CMK (cell line): ENCODE measurements at regions not wholly inside any gene's neighbourhood (a gene's known extent, or its start where the extent isn't known, plus 50 kb on each side); places are given as distances from the start of the nearest gene placed in this dataset.
A peak's percentile ranks its signal among the peaks of the same experiment; 100 is the strongest.
"Not testable (repeated sequence)": the region's sequence is repeated elsewhere in the genome, so short reads cannot be mapped to it uniquely, and the experiment has no call there.

ENCODE experiments used
- DNase-seq: peaks from one replicate; pipeline ENCODE4 v3.0.0-alpha.2; 2010; ENCODE audit warnings: low read depth

DNA sequence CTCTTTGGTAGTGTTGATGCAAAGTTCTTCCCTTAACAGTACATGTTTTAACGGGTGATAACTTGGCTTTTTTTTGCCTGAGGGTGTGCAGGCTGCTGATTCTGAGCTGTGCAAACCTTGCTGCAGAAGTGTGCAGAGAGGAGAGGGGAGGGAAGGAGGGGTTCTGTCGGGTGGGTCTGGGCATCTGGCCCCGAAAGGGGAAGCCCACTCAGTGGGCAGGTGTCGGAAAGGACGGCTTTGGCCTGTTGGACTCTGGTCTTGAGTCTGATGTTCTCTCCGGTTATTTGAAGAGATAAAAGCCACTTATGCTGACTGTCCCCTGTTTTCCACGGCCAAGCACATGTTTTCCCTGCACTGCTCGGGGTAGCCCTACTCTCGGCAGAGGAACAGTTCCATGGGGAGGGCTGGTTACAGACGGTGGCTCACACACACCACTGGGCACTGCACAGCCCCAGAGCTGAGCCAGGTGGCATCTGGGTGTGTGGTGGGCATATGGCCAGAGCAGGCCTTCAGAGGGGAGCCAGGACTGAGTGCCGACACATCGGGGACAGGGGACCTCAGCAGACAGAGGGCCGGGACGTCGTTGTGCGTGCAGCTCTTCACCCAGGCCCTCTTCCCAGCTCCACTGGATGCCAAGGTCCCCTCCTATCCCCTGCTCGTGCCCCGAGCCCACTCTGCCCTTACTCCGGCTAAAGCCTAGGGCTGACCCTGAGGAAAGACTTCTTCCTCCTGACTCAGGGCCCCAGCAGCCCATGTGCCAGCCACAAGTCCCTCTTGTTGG, 93.2 kb downstream of the TEX29 start:
- DNase-seq, result no peak

DNA sequence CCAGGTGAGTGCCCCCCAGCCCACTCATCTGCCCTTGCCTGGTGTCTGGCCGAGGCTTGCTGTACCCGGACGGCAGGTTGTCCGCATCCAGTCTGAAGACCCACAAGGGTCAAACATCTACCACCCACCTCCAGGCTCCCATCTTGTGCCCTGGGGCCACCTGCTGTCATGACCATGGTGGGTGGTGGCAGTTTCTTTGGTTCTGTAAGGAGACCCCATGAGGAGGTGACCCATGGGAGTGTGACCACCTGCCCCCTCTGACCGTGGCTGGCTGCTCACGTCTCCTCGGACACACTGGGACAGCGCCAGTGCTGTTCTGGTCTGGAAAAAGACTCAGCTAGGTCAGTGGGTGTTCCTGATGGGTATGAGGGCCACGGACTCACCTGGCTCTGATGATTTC, 93.9 kb downstream of the TEX29 start:
- DNase-seq, result no peak

DNA sequence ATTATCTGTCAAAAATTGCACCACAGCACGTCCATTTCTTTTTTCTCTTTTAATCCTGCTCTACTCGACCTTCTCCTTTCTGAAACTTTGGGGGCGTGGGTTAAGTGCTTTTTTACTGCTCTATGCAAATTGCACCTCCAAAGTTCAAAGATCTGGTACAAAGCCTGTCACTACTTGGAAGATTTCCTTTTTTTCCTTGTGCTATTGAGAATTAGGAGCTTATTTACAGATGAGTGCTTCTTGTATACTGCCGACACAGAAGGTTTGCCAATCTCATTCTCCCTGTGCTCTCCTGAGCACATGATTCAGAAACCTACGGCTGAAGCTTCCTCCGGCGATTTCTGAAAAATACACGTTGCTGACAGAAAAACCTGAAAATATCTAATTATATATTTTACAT, 94.8 kb downstream of the TEX29 start:
- no peak for DNase-seq

DNA sequence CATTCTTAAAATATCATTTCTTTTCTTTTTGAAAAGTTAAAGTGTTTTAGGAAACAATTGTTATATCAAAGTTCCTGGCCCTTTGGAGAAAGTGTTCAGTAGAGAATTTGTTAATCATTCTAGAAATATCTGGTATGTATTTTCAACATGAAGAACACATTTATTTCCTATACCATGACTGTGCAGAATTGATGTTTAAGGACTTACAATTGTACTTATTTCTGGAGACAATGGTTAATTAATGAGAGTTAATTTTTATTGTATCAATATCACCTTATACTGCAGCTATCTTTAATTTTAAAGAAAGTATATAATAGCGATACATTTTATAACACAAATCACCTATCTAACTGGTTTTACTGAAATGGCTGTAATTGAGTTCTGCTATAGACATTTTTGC, 95.3 kb downstream of the TEX29 start:
- DNase-seq, result no peak

DNA sequence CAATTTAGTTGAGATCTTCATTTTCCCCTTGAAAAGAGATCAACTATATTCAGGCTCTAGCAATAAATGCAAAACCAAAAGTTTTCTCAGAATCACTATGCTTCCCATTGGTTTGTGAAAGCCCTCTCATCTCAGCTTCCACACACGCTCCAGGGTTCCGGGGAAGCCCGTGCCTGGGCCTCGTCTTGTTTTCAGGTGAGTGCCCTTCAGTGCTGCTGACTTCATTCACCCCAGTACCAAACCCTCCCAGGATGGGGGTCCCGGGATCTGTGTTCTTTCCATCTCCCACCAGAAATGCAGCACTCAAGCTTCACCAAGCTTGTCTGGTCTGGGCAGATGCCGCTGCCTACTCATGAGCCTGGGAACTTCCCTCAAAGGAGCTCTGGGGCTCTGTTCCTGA, 97.7 kb downstream of the TEX29 start:
- no peak for DNase-seq

DNA sequence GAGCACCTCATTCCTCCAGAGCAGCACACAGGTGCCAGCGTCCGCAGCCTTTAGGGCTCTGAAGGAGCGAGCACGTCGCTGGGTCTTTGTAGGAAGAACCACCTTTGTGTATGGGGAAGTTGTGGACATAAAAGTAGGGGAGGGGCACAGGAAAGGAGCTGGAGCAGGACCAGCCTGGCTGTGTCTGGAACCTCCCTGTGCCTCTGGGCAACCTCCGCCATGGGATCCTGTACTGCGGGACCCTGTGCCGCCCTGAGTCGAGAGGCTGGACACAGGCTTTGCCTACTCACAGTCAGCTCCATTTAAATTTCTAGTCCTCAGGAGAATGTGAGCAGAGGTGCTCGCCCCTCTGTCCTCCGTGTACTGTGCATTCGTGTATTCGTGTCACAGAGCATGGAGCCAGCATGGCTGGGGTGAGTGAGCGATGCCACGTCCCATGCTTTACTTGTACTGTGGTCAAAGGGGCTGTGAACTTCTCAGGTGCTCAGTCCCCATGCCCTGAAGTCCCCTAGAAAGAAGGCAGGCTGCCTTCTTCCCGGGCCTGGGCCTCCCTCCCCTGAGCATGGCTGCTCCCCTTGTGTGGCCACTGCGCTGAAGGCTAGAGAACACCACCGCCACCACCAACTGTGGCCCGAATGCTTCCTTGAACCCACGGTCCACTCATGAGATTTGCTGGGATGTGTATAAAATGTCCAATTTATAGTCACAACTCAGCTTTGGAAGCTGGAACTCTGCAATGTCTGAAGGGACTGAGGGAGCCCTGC, 99.9 kb downstream of the TEX29 start:
- DNase-seq, result no peak

DNA sequence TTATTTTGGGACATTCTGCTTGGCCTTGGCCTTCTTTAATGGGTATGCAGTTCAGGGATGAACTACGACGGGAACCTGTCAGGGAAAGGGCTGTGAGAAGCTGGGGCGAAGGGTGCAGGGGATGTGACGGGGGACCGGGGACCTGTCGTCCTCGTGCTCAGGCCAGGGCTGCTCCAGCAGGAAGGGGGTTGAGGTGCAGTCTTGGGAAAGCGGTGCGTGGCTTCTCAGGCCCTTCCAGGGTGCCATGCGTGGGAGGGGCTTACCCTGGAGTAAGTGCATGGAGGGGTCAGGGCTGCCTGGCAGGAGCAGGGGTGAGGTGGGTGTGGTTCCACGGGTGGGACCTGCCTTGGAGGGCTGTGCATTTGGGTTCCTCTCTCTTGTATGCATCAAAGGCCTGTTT, 100.8 kb downstream of the TEX29 start:
- DNase-seq, result no peak

DNA sequence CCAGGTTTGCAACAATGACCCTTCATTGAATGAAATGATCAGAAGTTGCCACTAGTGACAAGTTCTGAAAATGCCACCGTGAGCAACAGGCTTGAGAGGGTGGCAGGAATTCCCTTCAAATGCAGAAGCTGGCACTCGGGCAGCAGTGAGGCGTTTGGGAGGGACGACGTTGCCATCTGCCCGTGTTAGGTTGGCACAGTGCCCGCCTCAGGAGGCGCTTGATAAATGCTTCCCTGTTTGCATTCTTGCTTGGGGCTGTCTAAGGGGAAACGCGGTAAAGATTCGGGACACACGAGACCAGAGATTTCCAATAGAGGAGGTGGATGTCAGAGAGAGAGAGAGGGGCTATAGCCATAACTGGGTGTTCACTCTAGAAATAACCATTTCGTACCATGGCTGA, 101.9 kb downstream of the TEX29 start:
- DNase-seq, result no peak

DNA sequence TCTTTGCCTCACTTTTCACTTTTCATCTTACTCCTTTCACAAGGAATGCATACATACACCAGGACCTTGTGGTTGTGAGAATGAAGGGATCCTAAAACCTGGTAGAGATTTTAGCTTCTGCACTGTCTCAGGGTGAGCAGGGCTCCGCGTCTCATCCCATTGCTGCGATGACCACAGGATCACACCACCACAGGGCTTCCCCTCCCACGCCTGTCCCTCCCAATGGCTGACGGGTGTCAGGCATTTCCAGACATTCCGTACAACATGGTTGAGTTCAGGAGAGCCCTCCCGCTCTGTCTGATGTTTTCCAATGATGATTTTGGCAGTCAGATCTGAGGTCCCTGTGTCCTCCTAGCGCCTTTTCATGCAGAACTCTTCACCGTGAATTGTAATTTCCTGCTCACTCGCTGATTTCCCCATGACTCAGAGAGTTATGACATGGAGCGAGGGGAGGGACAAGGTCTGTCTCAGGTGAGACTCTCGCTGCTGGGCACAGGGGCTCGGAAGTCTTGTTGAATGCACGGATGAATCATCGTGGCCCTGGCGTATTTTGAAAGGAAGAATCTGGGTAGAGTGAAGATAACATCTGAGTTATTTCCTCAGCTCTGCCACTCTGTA, 102.8 kb downstream of the TEX29 start:
- DNase-seq, result no peak

DNA sequence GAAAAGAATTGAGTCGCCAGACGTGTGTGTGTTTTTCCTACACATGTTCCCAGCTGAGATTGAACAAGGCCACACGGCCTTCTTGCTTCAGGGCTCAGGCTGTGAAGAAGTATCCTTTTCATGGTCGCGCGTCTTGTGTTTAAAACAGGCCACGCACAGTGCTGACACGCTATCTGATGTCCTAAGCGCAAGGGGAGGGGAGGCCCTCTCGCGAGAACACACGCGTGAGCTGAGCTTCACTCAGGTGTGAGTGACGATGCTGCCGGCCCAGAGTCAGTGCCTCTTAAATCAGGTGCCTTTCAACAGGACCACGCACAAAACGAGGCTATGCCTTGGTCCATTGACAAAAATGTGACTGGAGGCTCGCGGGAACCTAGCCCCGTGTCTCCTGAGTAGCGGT, 103.7 kb downstream of the TEX29 start:
- DNase-seq, result no peak

DNA sequence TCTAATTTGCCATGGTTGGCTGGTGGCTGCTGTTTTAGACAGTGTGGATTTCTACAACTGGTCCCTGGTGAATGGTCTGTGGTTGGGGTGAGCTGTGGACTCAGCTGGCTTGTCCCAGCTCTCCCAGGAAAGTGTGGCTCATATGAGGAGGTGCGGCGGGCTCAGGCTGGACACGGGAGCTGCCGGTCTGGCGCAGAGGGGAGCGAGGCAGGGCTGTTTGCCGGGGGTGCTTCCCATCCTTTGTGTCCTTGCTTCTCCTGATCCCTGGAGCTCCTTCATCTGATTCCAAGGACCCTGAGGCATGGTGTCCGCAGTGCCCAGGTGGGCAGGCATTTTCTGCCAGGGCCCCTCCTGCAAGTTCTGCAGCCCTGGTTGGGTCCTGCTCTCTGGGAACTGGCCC, 104.9 kb downstream of the TEX29 start:
- no peak for DNase-seq

DNA sequence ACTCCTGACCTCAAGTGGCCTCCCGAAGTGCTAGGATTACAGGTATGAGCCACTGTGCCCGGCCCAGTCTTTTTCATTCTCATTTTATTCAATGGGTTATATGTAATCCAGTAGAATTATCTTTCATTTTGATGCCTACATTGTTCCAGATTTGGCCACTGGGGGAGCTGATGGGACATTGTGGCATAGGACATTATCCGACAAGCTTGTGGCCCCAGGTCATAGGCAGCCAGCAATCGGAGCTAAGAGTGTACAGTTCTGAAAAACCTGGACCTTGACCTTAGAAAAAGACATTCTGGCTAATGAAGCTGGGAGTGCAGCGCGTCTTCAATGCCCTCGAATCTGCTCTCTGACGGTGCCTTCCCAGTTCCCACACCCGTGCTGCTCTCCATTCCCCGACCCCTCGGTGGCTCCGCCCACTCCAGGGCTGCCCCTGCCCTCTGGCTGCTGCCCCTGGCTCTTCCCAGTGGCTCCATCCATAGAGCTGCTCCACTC, 108.7 kb downstream of the TEX29 start:
- DNase-seq, result peak; percentile 5

DNA sequence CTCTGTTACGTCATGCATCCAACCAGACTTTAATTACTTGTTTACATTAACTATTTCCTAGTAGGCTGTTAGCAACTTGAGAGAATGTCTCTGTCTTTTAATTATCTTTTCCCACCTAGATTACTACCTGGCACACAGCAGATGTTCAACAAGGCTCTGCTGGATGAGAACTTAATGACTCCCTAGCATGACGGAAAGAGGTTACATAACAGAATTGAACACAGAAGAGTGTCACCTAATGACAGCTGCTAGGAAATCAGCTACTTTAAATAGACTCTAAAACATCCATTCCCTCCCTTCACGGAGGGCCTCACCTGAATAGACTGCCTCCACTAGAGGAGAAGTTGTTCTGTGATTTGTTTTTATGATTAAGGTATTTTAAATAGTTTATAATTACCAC, 110.8 kb downstream of the TEX29 start:
- DNase-seq, result no peak

DNA sequence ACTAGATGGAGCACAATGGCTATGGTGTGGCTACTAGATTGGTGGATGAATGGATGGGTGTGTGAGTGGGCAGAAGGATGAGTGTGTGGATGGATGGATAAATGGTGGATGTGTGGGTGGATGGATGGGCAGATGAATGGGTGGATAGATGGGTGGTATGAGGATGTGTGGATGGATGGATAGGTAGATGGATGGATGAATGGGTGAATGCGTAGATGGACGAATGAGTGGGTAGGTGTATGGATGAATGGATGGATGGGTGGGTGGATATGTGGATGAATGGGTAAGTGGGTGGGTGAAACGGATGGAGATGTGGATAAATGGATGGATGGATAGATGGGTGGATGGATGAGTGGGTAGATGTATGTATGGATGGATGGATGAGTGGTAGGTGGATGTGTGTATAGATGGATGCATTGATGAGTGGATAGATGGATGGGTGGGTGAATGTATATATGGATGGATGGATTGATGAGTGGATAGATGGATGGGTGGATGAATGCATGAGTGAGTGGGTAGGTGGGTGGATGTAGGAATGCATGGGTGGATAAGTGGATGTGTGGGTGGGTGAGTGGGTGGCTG, 114.2 kb downstream of the TEX29 start:
- no peak for DNase-seq

DNA sequence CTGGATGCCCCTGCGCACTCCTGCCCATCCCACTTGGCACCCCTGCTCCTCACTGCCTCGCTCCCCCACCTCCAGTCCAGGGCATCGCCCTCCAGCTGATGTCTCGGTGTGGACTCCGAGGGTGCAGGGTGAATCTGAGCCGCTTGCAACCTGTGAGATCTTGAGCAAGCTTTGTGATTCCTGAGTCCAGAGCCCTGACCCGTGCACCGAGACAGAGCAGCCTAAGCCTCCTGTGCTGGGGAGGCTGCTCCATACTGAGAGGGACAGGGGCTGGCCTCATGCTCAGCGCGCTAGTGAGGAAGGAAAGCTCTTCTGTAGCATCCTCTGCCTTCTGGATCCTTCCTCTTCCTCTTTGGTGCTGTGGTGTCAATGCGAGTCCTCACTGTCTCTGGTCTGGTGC, 116.0 kb downstream of the TEX29 start:
- no peak for DNase-seq

DNA sequence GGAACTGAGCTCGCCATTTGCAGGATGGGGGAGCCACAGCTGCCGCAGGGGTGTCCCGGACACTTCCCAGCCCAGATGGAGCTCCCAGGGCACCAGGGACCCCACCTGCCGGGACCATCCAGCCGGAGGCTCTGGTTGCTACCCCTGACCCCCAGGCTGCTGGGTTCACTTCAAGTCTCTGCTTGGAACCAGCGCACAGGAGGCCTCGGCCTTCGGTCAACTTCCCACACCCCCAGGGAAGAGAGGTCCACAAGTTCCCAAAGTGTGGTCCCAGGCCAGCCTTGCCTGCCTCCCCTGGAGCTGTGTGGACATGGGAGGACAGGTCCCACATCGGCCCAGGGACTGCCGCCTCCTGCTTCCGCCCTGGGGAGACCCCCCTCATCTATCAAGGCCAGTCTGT, 117.0 kb downstream of the TEX29 start:
- DNase-seq, result no peak

DNA sequence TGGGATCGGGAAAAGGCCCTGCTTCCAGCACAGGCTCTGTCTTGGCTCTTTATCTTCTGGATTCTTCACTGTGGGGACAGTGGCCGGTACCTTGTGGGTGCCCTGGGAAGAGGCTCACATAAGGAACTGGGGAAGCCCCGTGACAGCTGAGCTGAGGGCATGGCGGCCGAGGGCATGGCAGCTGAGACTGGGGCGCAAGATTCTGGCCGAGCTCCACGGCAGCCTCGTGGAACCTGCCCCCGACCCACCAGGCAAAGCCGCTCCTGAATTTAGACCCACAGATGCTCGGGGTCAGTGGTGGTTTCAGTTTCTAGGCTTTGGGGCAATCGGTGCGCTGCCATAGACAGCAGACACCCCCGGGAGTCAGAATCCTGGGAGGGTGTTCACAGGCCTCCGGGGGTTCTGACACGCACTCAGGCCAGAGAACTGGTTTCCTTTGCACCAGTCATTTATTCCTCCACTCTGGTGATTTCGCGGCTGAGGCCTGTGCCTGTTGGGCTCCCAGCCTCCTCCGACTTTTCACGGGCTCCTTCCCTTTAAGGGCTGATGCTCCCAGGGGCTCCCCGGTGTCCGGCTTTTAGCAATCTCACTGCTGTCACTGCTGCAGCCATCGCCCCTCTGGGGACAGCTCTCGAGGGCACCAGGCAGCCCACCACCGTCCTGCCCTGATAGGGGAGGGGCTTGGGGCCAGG, 117.6 kb downstream of the TEX29 start:
- DNase-seq, result no peak

DNA sequence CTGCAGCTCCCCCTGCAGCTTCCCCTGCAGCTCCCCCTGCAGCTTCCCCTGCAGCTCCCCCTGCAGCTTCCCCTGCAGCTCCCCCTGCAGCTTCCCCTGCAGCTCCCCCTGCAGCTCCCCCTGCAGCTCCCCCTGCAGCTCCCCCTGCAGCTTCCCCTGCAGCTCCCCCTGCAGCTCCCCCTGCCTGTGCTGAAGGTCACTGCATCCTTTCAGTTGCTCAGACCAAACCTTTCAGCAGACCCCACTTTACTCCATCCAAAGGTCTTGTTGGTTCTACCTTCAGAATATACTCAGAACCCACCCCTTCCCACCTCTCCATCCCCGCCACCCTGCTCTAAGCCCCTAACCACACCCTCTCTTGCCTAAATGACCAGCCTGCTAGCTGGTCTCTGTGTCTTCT, 120.0 kb downstream of the TEX29 start:
- not testable (repeated sequence) for DNase-seq

DNA sequence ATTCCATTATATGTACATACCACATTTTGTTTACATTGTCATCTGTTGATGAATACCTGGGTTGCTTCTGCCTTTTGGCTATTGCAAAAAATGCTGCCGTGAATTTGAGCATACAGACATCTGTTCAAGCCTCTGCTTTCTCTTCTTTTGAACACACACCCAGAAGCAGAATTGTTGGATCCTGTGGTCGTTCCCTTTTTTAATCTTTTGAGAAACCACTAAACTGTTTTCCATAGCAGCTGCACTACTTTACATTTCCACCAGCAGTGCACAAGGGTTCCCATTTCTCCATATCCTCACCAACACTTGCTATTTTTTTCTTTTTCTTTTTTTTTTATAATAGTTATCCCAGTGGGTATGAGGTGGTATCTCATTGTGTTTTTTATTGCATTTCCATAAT, 123.5 kb downstream of the TEX29 start:
- DNase-seq, result no peak

DNA sequence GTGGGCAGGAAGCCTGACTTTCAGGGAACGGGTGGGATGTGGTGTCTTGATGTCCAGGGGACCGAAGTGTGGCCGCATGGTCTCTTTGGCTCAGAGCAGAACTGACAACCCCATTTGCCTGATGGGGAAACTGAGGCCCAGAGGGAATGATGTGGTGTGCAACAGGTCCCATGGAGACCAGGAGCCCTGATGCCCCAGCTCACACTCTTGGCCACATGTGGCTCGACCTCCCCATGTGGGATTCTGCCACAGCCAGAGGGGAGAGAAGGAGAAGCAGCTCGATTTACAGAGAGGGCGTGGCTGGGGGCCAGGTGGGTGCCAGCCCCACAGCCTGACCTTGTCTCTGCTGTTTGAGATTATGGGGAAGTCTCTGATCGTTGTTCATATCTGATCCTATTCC, 128.1 kb downstream of the TEX29 start:
- no peak for DNase-seq

DNA sequence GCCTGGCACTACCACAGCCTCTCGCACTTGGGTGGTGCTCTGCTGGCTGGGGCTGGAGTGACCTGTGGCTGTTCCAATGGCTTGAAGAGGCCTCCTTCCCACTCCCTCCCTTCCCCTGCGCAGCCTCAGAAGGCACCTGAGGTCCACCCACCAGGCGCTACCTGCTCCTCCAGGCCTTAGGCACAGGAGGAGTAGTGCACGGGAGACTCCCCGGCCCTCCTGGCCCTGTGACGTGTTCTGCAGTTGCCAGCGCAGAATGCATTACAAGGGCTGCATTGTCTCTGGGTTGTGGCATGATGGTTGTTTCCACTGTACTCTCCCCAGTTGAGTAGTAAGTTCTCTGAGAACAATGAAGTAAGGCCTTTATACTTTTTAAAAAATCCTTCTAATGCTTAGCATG, 128.6 kb downstream of the TEX29 start:
- DNase-seq, result no peak

DNA sequence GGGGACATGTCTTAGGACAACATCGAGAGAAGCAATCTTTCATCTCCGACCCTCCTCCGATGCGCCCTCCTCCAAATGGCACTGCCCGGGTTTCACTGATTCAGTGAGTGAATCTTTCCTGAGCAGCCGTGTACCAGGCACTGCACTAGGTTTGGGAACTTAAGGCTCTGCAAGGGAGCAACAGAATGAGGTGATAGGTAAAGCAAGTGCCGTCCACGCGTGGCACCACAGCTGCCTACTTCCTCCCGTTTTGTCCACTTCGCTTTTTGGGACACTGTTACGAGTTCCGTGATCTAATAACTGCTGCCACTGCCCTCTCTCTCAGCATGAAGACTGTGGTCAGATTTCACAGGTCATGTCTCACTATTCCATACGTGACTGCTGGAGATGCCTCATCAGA, 131.0 kb downstream of the TEX29 start:
- DNase-seq, result no peak
